ENCODE measurements at regions not wholly inside any gene's neighbourhood (a gene's known extent, or its start where the extent isn't known, plus 50 kb on each side); places are given as distances from the start of the nearest gene placed in this dataset.

GRCh38 chr6:144590532-144590931 lies 305.4 kb downstream of the UTRN start:
- no peaks in the 10 kb centered on the region for H3K9me3 ChIP-seq (ENCODE audit: control insufficient read depth in 1 of 2, insufficient read depth in 1 of 2, low read length in 2 of 2)
- no peaks in the 10 kb centered on the region for H3K4me1 ChIP-seq (ENCODE audit: insufficient read depth, low read length)
- peak in 2 of 14 experiments; percentile 54 to 66 for DNase-seq
- no peak overlapping the region for H3K4me3 ChIP-seq (ENCODE audit: low read length)
- H3K9me3 Mint-ChIP-seq, result no peaks in the 10 kb centered on the region
- peaks cover 50% of the 10 kb centered on the region for H3K36me3 Mint-ChIP-seq (ENCODE audit: low read depth)
- H3K27ac Mint-ChIP-seq, result no peak overlapping the region
- POLR2A ChIA-PET, result no interaction called here
- intact Hi-C loops (cut with DNase I, micrococcal nuclease), result no loop called here
- H3K36me3 ChIP-seq (ENCODE audit: insufficient read depth, low read length), result peaks cover 30% of the 10 kb centered on the region
- no peak for TF ChIP-seq CTCF (IDR thresholded peaks at IDR 0.05)
- no peak overlapping the region for H3K4me3 Mint-ChIP-seq
- H3K4me1 Mint-ChIP-seq (ENCODE audit: low read depth), result peaks cover 18% of the 10 kb centered on the region
- no peaks in the 10 kb centered on the region for H3K27me3 Mint-ChIP-seq
- ATAC-seq (ENCODE audit: poor library complexity), result no peak
- no peak overlapping the region for H3K27ac ChIP-seq (ENCODE audit: low read depth in 1 of 2, low read length in 2 of 2)
- CTCF ChIA-PET, result no interaction called here
- H3K27me3 ChIP-seq (ENCODE audit: control insufficient read depth in 1 of 2, insufficient read depth in 2 of 2, low read length in 2 of 2), result no peaks in the 10 kb centered on the region

- H3K27me3 ChIP-seq (ENCODE audit: control insufficient read depth in 1 of 2, insufficient read depth in 2 of 2, low read length in 2 of 2), result no peaks in the 10 kb centered on the region
- no peak overlapping the region for H3K4me3 ChIP-seq (ENCODE audit: low read length)
- H3K36me3 Mint-ChIP-seq (ENCODE audit: low read depth), result peaks cover 49% of the 10 kb centered on the region
- TF ChIP-seq CTCF (IDR thresholded peaks at IDR 0.05), result no peak
- POLR2A ChIA-PET, result no interaction called here
- no peaks in the 10 kb centered on the region for H3K9me3 ChIP-seq (ENCODE audit: control insufficient read depth in 1 of 2, insufficient read depth in 1 of 2, low read length in 2 of 2)
- intact Hi-C loops (cut with DNase I, micrococcal nuclease), result no loop called here
- no peak overlapping the region for H3K27ac ChIP-seq (ENCODE audit: low read depth in 1 of 2, low read length in 2 of 2)
- peak in 1 of 14 experiments; percentile 10 for DNase-seq
- no peaks in the 10 kb centered on the region for H3K27me3 Mint-ChIP-seq
- peaks cover 35% of the 10 kb centered on the region for H3K4me1 Mint-ChIP-seq (ENCODE audit: low read depth)
- no peak overlapping the region for H3K27ac Mint-ChIP-seq
- H3K4me1 ChIP-seq (ENCODE audit: insufficient read depth, low read length), result no peaks in the 10 kb centered on the region
- H3K36me3 ChIP-seq (ENCODE audit: insufficient read depth, low read length), result peaks cover 18% of the 10 kb centered on the region
- no peaks in the 10 kb centered on the region for H3K9me3 Mint-ChIP-seq
- no peak for ATAC-seq (ENCODE audit: poor library complexity)
- CTCF ChIA-PET, result no interaction called here
- H3K4me3 Mint-ChIP-seq, result no peak overlapping the region
Measured at GRCh38 chr6:144593392-144593791, 308.3 kb downstream of the UTRN start.

GRCh38 chr6:144594585-144594984 lies 309.4 kb downstream of the UTRN start:
- TF ChIP-seq CTCF (IDR thresholded peaks at IDR 0.05), result no peak
- H3K4me3 Mint-ChIP-seq, result no peak overlapping the region
- no peak overlapping the region for H3K4me3 ChIP-seq (ENCODE audit: low read length)
- peaks cover 42% of the 10 kb centered on the region for H3K4me1 Mint-ChIP-seq (ENCODE audit: low read depth)
- peaks cover 50% of the 10 kb centered on the region for H3K36me3 Mint-ChIP-seq (ENCODE audit: low read depth)
- H3K9me3 Mint-ChIP-seq, result no peaks in the 10 kb centered on the region
- H3K27ac Mint-ChIP-seq, result no peak overlapping the region
- intact Hi-C loops (cut with DNase I, micrococcal nuclease), result no loop called here
- H3K27me3 ChIP-seq (ENCODE audit: control insufficient read depth in 1 of 2, insufficient read depth in 2 of 2, low read length in 2 of 2), result no peaks in the 10 kb centered on the region
- ATAC-seq (ENCODE audit: poor library complexity), result no peak
- peaks cover 18% of the 10 kb centered on the region for H3K36me3 ChIP-seq (ENCODE audit: insufficient read depth, low read length)
- H3K27me3 Mint-ChIP-seq, result no peaks in the 10 kb centered on the region
- ChIA-PET POLR2A (no interaction called here), CTCF (no interaction called here)
- H3K4me1 ChIP-seq (ENCODE audit: insufficient read depth, low read length), result no peaks in the 10 kb centered on the region
- H3K9me3 ChIP-seq (ENCODE audit: control insufficient read depth in 1 of 2, insufficient read depth in 1 of 2, low read length in 2 of 2), result no peaks in the 10 kb centered on the region
- H3K27ac ChIP-seq (ENCODE audit: low read depth in 1 of 2, low read length in 2 of 2), result no peak overlapping the region
- peak in 1 of 14 experiments; percentile 18 for DNase-seq

All from CD4-positive, alpha-beta T cell (primary cell).